ENCODE measurements at regions not wholly inside any gene's neighbourhood (a gene's known extent, or its start where the extent isn't known, plus 50 kb on each side); places are given as distances from the start of the nearest gene placed in this dataset.

- Histone ChIP-seq H3K14ac (ENCODE audit: insufficient read depth, low read length) (no peak overlapping the region), H3K23me2 (ENCODE audit: insufficient read length, low read depth, low read length, poor library complexity, severe bottlenecking) (no peaks in the 10 kb centered on the region), H4K5ac (ENCODE audit: insufficient read length, low read depth, low read length) (no peak overlapping the region), H2AFZ (ENCODE audit: low read length) (no peak overlapping the region), H2BK12ac (ENCODE audit: insufficient read length, low read depth, low read length) (no peak overlapping the region), H2BK5ac (ENCODE audit: insufficient read length, low read length) (no peak overlapping the region), H3K9ac (ENCODE audit: extremely low read depth, insufficient read length, low read length) (no peak overlapping the region), H3K4me2 (ENCODE audit: insufficient read depth, insufficient read length, low read length) (no peak overlapping the region), H4K91ac (ENCODE audit: insufficient read length, low read depth, low read length) (no peak overlapping the region), H3K56ac (ENCODE audit: insufficient read length, low read depth, low read length) (no peak overlapping the region), H3K27ac (ENCODE audit: insufficient read length, low read depth, low read length) (no peak overlapping the region), H2BK20ac (ENCODE audit: low read depth, low read length, poor library complexity, severe bottlenecking) (no peak overlapping the region), H3K9me3 (ENCODE audit: control insufficient read depth, low read depth, low read length) (no peaks in the 10 kb centered on the region), H4K20me1 (ENCODE audit: control insufficient read depth, insufficient read depth, insufficient read length) (no peaks in the 10 kb centered on the region), H3K4ac (ENCODE audit: low read depth, low read length) (no peak overlapping the region), H3K23ac (ENCODE audit: insufficient read length, low read depth, low read length) (no peak overlapping the region), H2BK120ac (ENCODE audit: low read depth, low read length, poor library complexity, severe bottlenecking) (no peak overlapping the region), H3K27me3 (ENCODE audit: insufficient read depth, low read length) (no peaks in the 10 kb centered on the region), H3K4me1 (ENCODE audit: insufficient read depth, low read length) (no peaks in the 10 kb centered on the region), H4K8ac (replicated peaks; ENCODE audit: insufficient read length, low read depth, low read length) (no peak overlapping the region), H2AK5ac (ENCODE audit: insufficient read length, low read length) (no peak overlapping the region), H3T11ph (ENCODE audit: low read length) (no peak overlapping the region), H3K79me1 (ENCODE audit: insufficient read depth, low read depth, low read length, poor library complexity, severe bottlenecking) (no peaks in the 10 kb centered on the region), H3K79me2 (ENCODE audit: insufficient read depth, low read length) (no peaks in the 10 kb centered on the region), H3K18ac (ENCODE audit: insufficient read length, low read depth, low read length) (no peak overlapping the region), H2BK15ac (ENCODE audit: low read depth, low read length) (no peak overlapping the region)
- Mint-ChIP-seq H3K4me1 (no peaks in the 10 kb centered on the region), H3K4me3 (no peak overlapping the region), H3K9me3 (no peaks in the 10 kb centered on the region), H3K27me3 (ENCODE audit: low read depth) (no peaks in the 10 kb centered on the region), H3K27ac (no peak overlapping the region), H3K36me3 (ENCODE audit: insufficient read depth in 1 of 3, low read depth in 3 of 3) (no peaks in the 10 kb centered on the region)
- DNase-seq, result no peak
- no peak for TF ChIP-seq CTCF (conservative IDR thresholded peaks at IDR 0.05)
- WGBS (ENCODE audit: extremely low coverage, insufficient read length, low lambda C conversion rate), result 100% methylated on average over 1 of the region's 6 CpGs
These were observed 68.5 kb upstream of the FERD3L start for GRCh38 chr7:19213746-19214145.
